ENCODE measurements at regions not wholly inside any gene's neighbourhood (a gene's known extent, or its start where the extent isn't known, plus 50 kb on each side); places are given as distances from the start of the nearest gene placed in this dataset.

DNA sequence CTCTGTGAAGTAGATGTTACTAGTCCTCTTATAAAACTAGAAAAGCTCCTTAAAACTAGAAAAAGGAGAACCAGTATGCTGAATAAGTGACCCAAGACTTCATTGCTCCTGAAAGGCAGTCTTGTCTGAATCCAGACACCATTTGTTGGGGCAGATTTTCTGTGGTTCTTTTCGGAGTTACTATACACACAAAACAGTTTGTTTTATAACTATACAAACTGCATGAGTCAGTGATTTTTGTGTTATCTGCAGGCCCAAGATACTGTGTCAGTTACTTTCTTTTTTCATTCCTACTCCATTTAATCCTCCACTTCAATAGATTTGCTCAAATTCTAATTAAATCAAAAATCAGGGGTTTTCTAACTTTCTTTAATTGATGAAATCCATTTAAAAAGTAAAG lies 244.6 kb downstream of the ARPP21 start:
- TF ChIP-seq, protein P1, sequence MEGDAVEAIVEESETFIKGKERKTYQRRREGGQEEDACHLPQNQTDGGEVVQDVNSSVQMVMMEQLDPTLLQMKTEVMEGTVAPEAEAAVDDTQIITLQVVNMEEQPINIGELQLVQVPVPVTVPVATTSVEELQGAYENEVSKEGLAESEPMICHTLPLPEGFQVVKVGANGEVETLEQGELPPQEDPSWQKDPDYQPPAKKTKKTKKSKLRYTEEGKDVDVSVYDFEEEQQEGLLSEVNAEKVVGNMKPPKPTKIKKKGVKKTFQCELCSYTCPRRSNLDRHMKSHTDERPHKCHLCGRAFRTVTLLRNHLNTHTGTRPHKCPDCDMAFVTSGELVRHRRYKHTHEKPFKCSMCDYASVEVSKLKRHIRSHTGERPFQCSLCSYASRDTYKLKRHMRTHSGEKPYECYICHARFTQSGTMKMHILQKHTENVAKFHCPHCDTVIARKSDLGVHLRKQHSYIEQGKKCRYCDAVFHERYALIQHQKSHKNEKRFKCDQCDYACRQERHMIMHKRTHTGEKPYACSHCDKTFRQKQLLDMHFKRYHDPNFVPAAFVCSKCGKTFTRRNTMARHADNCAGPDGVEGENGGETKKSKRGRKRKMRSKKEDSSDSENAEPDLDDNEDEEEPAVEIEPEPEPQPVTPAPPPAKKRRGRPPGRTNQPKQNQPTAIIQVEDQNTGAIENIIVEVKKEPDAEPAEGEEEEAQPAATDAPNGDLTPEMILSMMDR (IDR thresholded peaks at IDR 0.05; ENCODE audit: borderline replicate concordance, control extremely low read depth, extremely low read depth, insufficient read depth, missing control alignments), result no peak

DNA sequence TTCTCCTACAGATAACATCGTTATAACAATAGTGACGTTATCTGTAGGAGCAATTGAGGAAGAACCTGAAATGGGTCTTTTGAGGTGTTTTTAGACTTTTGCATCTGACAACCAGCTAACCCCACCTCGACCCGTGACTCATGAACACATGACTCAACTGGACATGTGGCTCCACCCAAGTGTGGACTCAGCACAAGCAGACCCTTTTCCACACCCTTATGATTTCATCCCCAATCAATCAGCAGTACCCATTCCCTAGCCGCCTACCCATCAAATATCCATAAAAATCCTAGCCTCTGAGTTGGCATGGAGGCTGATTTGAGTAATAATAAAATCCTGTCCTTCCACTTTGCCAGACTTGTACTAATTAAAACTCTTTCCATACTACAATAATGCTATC lies 255.4 kb downstream of the ARPP21 start:
- no peak for DNase-seq (ENCODE audit: low spot score)
- in situ Hi-C loops (cut with MboI; ENCODE audit: low sequenced_read_pairs, unreplicated experiment), result no loop called here
- TF ChIP-seq, protein P1 (IDR thresholded peaks at IDR 0.05; ENCODE audit: borderline replicate concordance, control extremely low read depth, extremely low read depth, insufficient read depth, missing control alignments), result no peak

More for the DNA sequence above, 244.6 kb downstream of the ARPP21 start:
- in situ Hi-C loops (cut with MboI; ENCODE audit: low sequenced_read_pairs, unreplicated experiment), result no loop called here
- DNase-seq (ENCODE audit: low spot score), result no peak

DNA sequence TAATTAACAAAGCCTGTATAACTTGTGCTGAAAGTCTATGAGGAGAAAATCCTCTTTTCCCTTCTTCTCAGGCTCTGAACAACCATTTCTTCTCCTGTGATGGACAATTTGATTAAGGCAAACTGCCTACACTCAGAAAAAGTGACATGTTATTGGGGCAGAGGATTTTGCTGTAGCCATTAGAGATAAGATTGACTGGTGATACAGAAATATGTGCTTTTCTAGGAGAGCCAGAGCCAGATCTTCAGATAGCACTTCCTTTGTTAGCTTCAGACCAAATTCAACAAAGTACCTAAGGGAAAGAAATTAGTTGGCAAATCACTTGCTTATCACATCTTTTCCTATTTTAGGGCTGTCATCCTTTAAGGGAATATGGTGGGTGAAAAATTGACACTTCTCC lies 259.9 kb downstream of the ARPP21 start:
- no peak for DNase-seq (ENCODE audit: low spot score)
- in situ Hi-C loops (cut with MboI; ENCODE audit: low sequenced_read_pairs, unreplicated experiment), result no loop called here
- TF ChIP-seq, protein P1 (IDR thresholded peaks at IDR 0.05; ENCODE audit: borderline replicate concordance, control extremely low read depth, extremely low read depth, insufficient read depth, missing control alignments), result no peak

DNA sequence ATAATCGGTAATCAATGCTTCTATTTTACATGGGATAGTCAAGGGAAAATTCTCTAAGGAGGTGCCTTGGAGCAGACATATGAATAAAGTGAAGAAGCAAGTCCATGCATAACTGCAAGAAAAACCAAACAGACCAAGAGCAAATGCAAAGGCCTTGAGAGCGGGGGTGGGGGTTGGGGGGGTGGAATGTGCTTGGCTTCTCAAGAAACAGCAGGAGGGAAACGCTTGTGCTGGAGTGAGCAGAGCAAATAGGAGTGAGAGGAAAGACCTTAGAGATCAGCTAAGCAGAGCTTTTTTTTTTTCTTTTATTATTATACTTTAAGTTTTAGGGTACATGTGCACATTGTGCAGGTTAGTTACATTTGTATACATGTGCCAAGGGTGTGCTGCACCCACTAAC lies 260.8 kb downstream of the ARPP21 start:
- in situ Hi-C loops (cut with MboI; ENCODE audit: low sequenced_read_pairs, unreplicated experiment), result no loop called here
- no peak for DNase-seq (ENCODE audit: low spot score)
- TF ChIP-seq, protein P1 (IDR thresholded peaks at IDR 0.05; ENCODE audit: borderline replicate concordance, control extremely low read depth, extremely low read depth, insufficient read depth, missing control alignments), result no peak

DNA sequence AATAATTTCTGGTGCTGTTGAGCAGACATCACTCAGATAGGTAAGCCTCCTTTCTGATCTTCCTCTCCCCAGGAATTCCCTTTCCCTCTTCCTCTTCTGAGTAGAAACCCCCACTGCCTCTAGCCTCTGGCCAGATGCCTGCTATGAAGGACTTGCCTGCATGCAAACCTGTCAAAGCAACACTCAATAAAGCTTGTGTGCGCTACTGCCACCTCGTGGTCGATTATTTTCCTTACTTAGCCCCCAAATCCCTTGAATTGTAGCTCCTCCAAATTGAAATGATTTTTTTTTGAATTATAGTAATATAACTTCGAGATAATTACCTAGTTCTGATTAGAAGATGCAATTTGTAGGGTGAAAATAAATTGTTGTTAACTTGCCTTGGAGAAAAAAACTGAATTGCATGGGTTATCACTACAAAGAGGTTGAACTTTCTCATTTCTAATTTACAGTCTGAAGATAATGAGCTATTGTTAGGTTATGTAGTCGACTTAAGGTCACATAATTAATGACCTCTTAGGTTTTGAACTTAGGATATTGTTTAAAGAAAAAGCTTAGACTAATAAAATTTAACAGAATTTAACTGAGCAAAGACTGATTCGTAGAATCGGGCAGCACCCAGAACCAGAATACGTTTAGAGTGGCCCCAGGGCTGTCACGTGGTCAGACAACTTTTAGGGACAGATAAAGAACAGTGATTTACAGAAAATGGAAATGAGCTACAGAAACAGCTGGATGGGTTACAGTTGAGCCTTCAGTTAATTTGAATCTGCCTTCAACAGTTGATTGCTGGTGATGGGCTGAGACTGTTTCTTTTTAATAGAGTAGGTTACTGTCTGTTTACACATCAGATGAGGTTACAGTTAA lies 269.3 kb downstream of the ARPP21 start:
- in situ Hi-C loops (cut with MboI; ENCODE audit: low sequenced_read_pairs, unreplicated experiment), result no loop called here
- TF ChIP-seq, protein P1 (IDR thresholded peaks at IDR 0.05; ENCODE audit: borderline replicate concordance, control extremely low read depth, extremely low read depth, insufficient read depth, missing control alignments), result peak; percentile 60
- peak; percentile 7 for DNase-seq (ENCODE audit: low spot score)

DNA sequence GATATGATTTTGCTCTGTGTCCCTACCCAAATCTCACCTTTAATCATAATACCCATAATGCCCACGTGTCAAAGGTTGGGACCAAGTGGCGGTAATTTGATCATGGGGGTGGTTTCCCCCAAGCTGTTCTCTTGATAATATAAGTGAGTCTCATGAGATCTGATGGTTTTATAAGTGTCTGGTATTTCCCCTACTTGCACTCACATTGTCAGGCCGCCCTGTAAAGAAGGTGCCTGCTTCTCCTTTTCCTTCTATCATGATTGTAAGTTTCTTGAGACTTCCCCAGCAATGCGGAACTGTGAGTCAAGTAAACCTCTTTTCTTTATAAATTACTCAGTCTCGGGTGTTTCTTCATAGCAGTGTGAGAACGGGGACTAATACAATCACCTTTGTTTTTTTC lies 279.8 kb downstream of the ARPP21 start:
- no peak for DNase-seq (ENCODE audit: low spot score)
- TF ChIP-seq, protein P1 (IDR thresholded peaks at IDR 0.05; ENCODE audit: borderline replicate concordance, control extremely low read depth, extremely low read depth, insufficient read depth, missing control alignments), result no peak
- in situ Hi-C loops (cut with MboI; ENCODE audit: low sequenced_read_pairs, unreplicated experiment), result no loop called here
